ENCODE measurements at regions not wholly inside any gene's neighbourhood (a gene's known extent, or its start where the extent isn't known, plus 50 kb on each side); places are given as distances from the start of the nearest gene placed in this dataset.

GRCh38 chr1:22313321-22313720, 138.3 kb upstream of the ZBTB40 start:
- no peak for TF ChIP-seq CTCF (IDR thresholded peaks at IDR 0.05; ENCODE audit: low read length)
- TF ChIP-seq EZH2 (IDR thresholded peaks at IDR 0.05; ENCODE audit: borderline replicate concordance, low read length), result no peak

DNA sequence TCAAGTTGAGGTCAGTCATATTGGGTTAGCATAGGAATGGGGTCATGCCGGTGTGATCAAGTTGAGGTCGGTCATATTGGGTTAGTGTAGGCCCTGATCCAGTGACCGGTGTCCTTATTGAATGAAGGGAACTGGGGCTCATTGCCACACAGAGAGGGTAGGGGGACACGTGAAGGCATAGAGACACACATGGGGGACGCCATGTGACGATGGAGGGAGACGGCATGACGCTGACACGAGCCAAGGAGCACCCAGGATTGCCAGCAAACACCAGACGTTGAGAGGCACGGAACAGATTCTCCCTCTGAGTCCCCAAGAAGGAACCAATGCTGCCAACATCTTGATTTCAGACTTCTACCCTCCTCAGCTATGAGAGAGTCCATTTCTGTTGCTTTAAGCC, 136.9 kb upstream of the ZBTB40 start:
- Histone ChIP-seq H3K27ac (ENCODE audit: low read depth, low read length, poor library complexity, severe bottlenecking) (no peak overlapping the region), H3K4me2 (ENCODE audit: low read length) (no peak overlapping the region), H4K20me1 (ENCODE audit: insufficient read depth, low read length) (no peaks in the 10 kb centered on the region), H3K27me3 (ENCODE audit: insufficient read depth, low read length) (peaks cover 4% of the 10 kb centered on the region; the same call in 1 of the 2 replicates), H3F3A (ENCODE audit: insufficient read depth, low read length) (no peaks in the 10 kb centered on the region), H3K9ac (ENCODE audit: low read length) (no peak overlapping the region), H3K36me3 (ENCODE audit: insufficient read depth, low read length) (no peaks in the 10 kb centered on the region), H3K9me2 (ENCODE audit: low read depth, low read length) (no peaks in the 10 kb centered on the region), H3K4me3 (ENCODE audit: low read depth, low read length, poor library complexity, severe bottlenecking) (no peak overlapping the region), H2AFZ (ENCODE audit: low read length) (no peak overlapping the region), H3K79me2 (ENCODE audit: insufficient read depth, low read length) (no peaks in the 10 kb centered on the region), H3K4me1 (ENCODE audit: insufficient read depth, low read length, severe bottlenecking) (no peaks in the 10 kb centered on the region), H3K9me3 (ENCODE audit: low read length) (no peaks in the 10 kb centered on the region)
- TF ChIP-seq EZH2 (IDR thresholded peaks at IDR 0.05; ENCODE audit: borderline replicate concordance, low read length) (no peak), CTCF (IDR thresholded peaks at IDR 0.05; ENCODE audit: low read length) (no peak)

More at GRCh38 chr1:22313321-22313720, 138.3 kb upstream of the ZBTB40 start:
- Histone ChIP-seq H3K27me3 (ENCODE audit: insufficient read depth, low read length) (peaks cover 4% of the 10 kb centered on the region; the same call in 1 of the 2 replicates), H3K27ac (ENCODE audit: low read depth, low read length, poor library complexity, severe bottlenecking) (no peak overlapping the region), H3K4me3 (ENCODE audit: low read depth, low read length, poor library complexity, severe bottlenecking) (no peak overlapping the region), H3K4me1 (ENCODE audit: insufficient read depth, low read length, severe bottlenecking) (no peaks in the 10 kb centered on the region), H3K79me2 (ENCODE audit: insufficient read depth, low read length) (no peaks in the 10 kb centered on the region), H3K9me2 (ENCODE audit: low read depth, low read length) (no peaks in the 10 kb centered on the region), H3K9me3 (ENCODE audit: low read length) (no peaks in the 10 kb centered on the region), H4K20me1 (ENCODE audit: insufficient read depth, low read length) (no peaks in the 10 kb centered on the region), H3F3A (ENCODE audit: insufficient read depth, low read length) (no peaks in the 10 kb centered on the region), H3K36me3 (ENCODE audit: insufficient read depth, low read length) (no peaks in the 10 kb centered on the region), H3K4me2 (ENCODE audit: low read length) (no peak overlapping the region), H2AFZ (ENCODE audit: low read length) (no peak overlapping the region), H3K9ac (ENCODE audit: low read length) (no peak overlapping the region)

- Histone ChIP-seq H3K27me3 (ENCODE audit: insufficient read depth, low read length) (peaks cover 4% of the 10 kb centered on the region; the same call in 1 of the 2 replicates), H2AFZ (ENCODE audit: low read length) (no peak overlapping the region), H3K9me3 (ENCODE audit: low read length) (no peaks in the 10 kb centered on the region), H3K9me2 (ENCODE audit: low read depth, low read length) (no peaks in the 10 kb centered on the region), H3K4me3 (ENCODE audit: low read depth, low read length, poor library complexity, severe bottlenecking) (no peak overlapping the region), H4K20me1 (ENCODE audit: insufficient read depth, low read length) (no peaks in the 10 kb centered on the region), H3K36me3 (ENCODE audit: insufficient read depth, low read length) (no peaks in the 10 kb centered on the region), H3K27ac (ENCODE audit: low read depth, low read length, poor library complexity, severe bottlenecking) (no peak overlapping the region), H3K4me2 (ENCODE audit: low read length) (no peak overlapping the region), H3K79me2 (ENCODE audit: insufficient read depth, low read length) (no peaks in the 10 kb centered on the region), H3F3A (ENCODE audit: insufficient read depth, low read length) (no peaks in the 10 kb centered on the region), H3K9ac (ENCODE audit: low read length) (no peak overlapping the region), H3K4me1 (ENCODE audit: insufficient read depth, low read length, severe bottlenecking) (no peaks in the 10 kb centered on the region)
- TF ChIP-seq EZH2 (IDR thresholded peaks at IDR 0.05; ENCODE audit: borderline replicate concordance, low read length), result no peak
Measured at GRCh38 chr1:22315315-22316078, 136.2 kb upstream of the ZBTB40 start.

Measured in OCI-LY1 (cell line).